GM12878 (cell line): ENCODE measurements at regions not wholly inside any gene's neighbourhood (a gene's known extent, or its start where the extent isn't known, plus 50 kb on each side); places are given as distances from the start of the nearest gene placed in this dataset.

Experiments
- BMI1 ChIP-seq: fragments of 450-650 bp; IDR thresholded peaks from 2 replicates; pipeline ENCODE4 v1.6.1; 2016; ENCODE audit warnings: mild to moderate bottlenecking, moderate library complexity, borderline replicate concordance
- CTCF ChIP-seq, 3 experiments: IDR thresholded peaks in 2 of 3; conservative IDR thresholded peaks in 1 of 3; 2 replicates each; pipeline ENCODE4 v1.5.1; 2011; ENCODE audit warnings: low read depth in 3 of 3, low read length in 3 of 3, mild to moderate bottlenecking in 3 of 3, control low read depth in 2 of 3, moderate library complexity in 2 of 3, inconsistent platforms in 1 of 3, mixed read lengths in 1 of 3; ENCODE audit not compliant: control insufficient read depth in 2 of 3, insufficient read depth in 1 of 3; ENCODE audit errors: extremely low read depth in 1 of 3
- CUX1 ChIP-seq: IDR thresholded peaks from 2 replicates; pipeline ENCODE4 v1.6.1; 2012; ENCODE audit warnings: improper control_type of control experiment, low read depth, low read length; ENCODE audit not compliant: insufficient replicate concordance
- FOS ChIP-seq: IDR thresholded peaks from 3 replicates; pipeline ENCODE4 v1.6.1; 2011; ENCODE audit warnings: borderline replicate concordance; ENCODE audit not compliant: insufficient read length; ENCODE audit errors: extremely low read depth
- IKZF2 ChIP-seq, 2 experiments: fragments of 450-650 bp; IDR thresholded peaks; 2 replicates each; pipeline ENCODE4 v1.6.1; 2017; ENCODE audit warnings: mild to moderate bottlenecking in 2 of 2, moderate library complexity in 2 of 2
- NR2C1 ChIP-seq: fragments of 450-650 bp; IDR thresholded peaks from 2 replicates; pipeline ENCODE4 v1.6.1; 2017; ENCODE audit warnings: antibody characterized with exemption, mild to moderate bottlenecking, moderate library complexity
- RB1 ChIP-seq: fragments of 450-650 bp; formaldehyde crosslinking; IDR thresholded peaks from 2 replicates; pipeline ENCODE4 v1.6.1; 2017; ENCODE audit warnings: mild to moderate bottlenecking, borderline replicate concordance
- SIX5 ChIP-seq: IDR thresholded peaks from 2 replicates; pipeline ENCODE4 v1.6.1; 2011; ENCODE audit warnings: mild to moderate bottlenecking, low read depth, low read length, moderate library complexity; ENCODE audit not compliant: severe bottlenecking
- SUZ12 ChIP-seq: fragments of 200-600 bp; sonication (generic); IDR thresholded peaks from one replicate; pipeline ENCODE4 v1.6.1; 2018; ENCODE audit warnings: antibody characterized with exemption, mild to moderate bottlenecking; ENCODE audit not compliant: unreplicated experiment
- TAF1 ChIP-seq: IDR thresholded peaks from 2 replicates; pipeline ENCODE4 v1.6.1; 2011; ENCODE audit warnings: mild to moderate bottlenecking, low read depth, low read length, borderline replicate concordance
- TCF12 ChIP-seq: IDR thresholded peaks from 2 replicates; pipeline ENCODE4 v1.6.1; 2011; ENCODE audit warnings: low read depth, mild to moderate bottlenecking, low read length
- USF1 ChIP-seq: IDR thresholded peaks from 2 replicates; pipeline ENCODE4 v1.6.1; 2011; ENCODE audit warnings: borderline replicate concordance, low read depth, mild to moderate bottlenecking, moderate library complexity, mixed read lengths, low read length; ENCODE audit not compliant: insufficient read depth; ENCODE audit errors: extremely low read length
- ZSCAN29 ChIP-seq: fragments of 450-650 bp; IDR thresholded peaks from 2 replicates; pipeline ENCODE4 v1.6.1; 2017; ENCODE audit warnings: mild to moderate bottlenecking, moderate library complexity

- TF ChIP-seq CUX1 (no peak), SUZ12 (no peak), RB1 (no peak), CTCF (IDR thresholded peaks at IDR 0.05 in 2 of 3, conservative IDR thresholded peaks at IDR 0.05 in 1 of 3; ENCODE audit: control insufficient read depth in 2 of 3, extremely low read depth in 1 of 3, insufficient read depth in 1 of 3, low read depth in 3 of 3, low read length in 3 of 3) (0 out of 6 replicates have a peak, but pooled peaks of 1 of the 3 experiments have one; percentile 17), FOS (no peak), NR2C1 (peak; percentile 48), USF1 (no peak), ZSCAN29 (no peak), BMI1 (no peak), TAF1 (no peak), TCF12 (0 out of 2 replicates have a peak, but pooled peaks have one; percentile 25), SIX5 (no peak), IKZF2 (IDR thresholded peaks at IDR 0.05) (peak in 1 of 2 experiments; percentile 11; a peak in 2 of 4 replicates)
These were observed 352.6 kb upstream of the CWC22 start (continued) for GRCh38 chr2:180359522-180360282.
